Epithelial cell of esophagus (primary cell): ENCODE measurements at regions not wholly inside any gene's neighbourhood (a gene's known extent, or its start where the extent isn't known, plus 50 kb on each side); places are given as distances from the start of the nearest gene placed in this dataset.

ENCODE experiments used
- DNase-seq: peaks from one replicate; pipeline ENCODE4 v3.0.0; 2010; ENCODE audit warnings: low read depth
- H3K4me3 ChIP-seq: 2 replicates; pipeline ENCODE4 v1.5.1; 2011; ENCODE audit warnings: mild to moderate bottlenecking, low read length, control low read depth
- TF ChIP-seq, protein P1 (sequence below): IDR thresholded peaks from 2 replicates; pipeline ENCODE4 v1.5.1; 2011; ENCODE audit warnings: low read depth, mild to moderate bottlenecking, low read length, control low read depth, inconsistent platforms; ENCODE audit not compliant: insufficient read depth; ENCODE audit errors: missing control alignments

DNA sequence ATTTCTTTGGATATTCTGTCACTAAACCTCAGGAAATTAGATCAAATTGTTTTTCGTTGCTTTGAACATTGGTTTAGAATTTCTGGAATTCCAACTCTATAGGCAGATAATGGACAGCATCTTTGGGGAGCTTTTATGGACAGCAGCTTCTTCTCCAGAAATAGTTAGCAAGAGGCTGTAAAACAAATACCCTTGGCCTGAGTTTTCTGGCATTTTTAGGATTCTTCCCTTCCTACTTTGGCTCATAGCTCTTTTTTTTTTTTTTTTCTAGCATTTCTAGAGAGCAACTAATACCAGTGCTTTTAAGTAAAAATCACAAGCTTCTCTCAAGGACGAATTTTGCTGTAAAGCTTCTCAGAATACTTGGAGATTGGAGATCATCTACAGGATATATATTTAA lies 169.8 kb upstream of the SPRY2 start:
- DNase-seq = no peak
- TF ChIP-seq, protein P1, sequence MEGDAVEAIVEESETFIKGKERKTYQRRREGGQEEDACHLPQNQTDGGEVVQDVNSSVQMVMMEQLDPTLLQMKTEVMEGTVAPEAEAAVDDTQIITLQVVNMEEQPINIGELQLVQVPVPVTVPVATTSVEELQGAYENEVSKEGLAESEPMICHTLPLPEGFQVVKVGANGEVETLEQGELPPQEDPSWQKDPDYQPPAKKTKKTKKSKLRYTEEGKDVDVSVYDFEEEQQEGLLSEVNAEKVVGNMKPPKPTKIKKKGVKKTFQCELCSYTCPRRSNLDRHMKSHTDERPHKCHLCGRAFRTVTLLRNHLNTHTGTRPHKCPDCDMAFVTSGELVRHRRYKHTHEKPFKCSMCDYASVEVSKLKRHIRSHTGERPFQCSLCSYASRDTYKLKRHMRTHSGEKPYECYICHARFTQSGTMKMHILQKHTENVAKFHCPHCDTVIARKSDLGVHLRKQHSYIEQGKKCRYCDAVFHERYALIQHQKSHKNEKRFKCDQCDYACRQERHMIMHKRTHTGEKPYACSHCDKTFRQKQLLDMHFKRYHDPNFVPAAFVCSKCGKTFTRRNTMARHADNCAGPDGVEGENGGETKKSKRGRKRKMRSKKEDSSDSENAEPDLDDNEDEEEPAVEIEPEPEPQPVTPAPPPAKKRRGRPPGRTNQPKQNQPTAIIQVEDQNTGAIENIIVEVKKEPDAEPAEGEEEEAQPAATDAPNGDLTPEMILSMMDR = no peak

DNA sequence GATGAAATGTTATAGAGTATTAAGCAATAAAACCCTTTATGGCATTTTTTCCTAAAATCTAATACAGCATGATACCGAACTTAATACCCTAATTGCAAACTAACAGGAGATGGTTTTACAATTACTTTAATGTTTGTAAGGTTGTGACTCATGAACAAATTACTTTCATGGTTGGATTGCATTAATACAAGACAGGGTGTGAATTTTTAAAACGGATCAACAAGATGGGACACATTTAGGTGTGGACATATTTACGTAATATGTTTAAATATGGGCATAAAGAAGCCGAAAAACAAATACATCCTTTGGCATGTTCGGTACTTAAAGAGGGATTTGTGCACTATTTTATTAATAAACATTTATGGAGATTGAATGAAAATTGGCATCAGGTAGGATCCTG lies 168.3 kb upstream of the SPRY2 start:
- H3K4me3 ChIP-seq = no peak overlapping the region
- TF ChIP-seq, protein P1 = no peak
- peak; percentile 74 for DNase-seq

More for the DNA sequence above, 169.8 kb upstream of the SPRY2 start:
- no peak overlapping the region for H3K4me3 ChIP-seq

DNA sequence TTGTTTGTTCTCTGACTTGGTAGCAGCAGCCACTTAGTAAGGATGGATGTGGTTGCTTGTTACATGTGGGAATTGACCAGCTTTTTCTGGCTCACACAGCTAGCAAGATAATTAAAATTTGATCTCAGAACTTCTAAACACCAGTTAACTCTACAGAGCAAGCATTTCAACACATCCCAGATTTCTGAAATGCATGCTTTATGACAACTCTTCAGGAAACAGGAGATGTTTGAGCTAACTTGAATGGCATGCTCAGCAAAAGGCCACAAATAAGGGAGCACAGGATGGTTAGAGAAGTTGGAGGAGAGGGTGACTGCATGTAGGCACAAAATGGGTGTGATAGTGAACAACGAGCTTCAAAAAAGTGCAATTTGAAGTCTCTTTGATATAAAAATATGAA lies 167.1 kb upstream of the SPRY2 start:
- TF ChIP-seq, protein P1 = no peak
- DNase-seq = peak; percentile 24
- H3K4me3 ChIP-seq = no peak overlapping the region

DNA sequence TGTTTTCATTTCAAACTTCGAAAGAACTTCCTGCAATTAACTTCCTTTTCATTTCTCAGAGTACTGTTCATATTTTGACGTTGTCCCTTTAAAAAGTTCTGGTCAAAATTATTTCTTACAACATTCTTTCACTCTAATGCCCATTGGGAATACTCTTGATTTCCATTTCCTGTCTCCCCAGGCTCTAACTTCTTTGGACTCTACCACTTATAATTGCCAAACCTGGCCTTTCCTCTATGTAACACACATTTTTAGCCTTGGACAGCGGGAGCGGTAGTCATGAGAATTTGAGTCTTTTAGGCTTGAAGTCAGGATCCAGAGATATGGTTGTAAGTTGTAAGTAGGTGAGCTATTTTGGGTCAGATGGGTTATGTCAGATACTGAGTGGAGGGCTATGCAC lies 163.5 kb upstream of the SPRY2 start:
- TF ChIP-seq, protein P1 = no peak
- DNase-seq = no peak
- no peak overlapping the region for H3K4me3 ChIP-seq

DNA sequence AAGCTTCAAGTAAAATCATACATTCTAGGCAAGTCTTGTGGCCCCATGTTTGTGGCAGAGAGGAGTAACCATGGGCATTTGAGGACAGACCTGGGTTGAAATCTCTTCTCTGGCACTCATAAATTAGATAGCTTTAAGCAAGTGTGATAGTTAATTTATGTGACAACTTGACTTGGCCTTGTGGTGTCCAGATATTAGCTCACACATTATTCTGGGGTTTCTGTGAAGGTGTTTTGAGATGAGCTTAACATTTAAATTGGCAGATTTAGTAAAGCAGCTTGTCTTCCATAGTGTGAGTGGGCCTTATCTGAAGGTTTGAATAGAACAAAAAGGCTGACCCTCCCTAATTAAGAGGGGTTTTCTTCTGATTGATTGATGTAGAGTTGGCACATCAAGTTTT lies 161.4 kb upstream of the SPRY2 start:
- H3K4me3 ChIP-seq = no peak overlapping the region
- no peak for DNase-seq
- TF ChIP-seq, protein P1 = no peak

DNA sequence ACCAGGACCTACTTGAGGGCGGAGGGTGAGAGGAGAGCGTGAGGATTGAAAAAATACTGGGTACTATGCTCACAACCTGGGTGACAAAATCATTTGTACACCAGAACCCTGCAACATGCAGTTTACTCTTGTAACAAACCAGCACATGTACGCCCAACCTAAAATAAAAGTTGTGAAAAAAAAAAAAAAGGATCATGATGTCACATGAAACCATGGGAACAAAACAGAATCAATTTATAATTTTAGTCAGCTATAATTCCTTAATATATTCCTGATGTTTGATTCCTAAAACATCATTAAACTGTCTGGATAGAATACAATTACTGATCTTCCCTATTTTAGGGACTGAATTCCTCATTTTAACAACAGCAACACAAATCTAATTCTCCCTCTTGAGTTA lies 160.6 kb upstream of the SPRY2 start:
- TF ChIP-seq, protein P1 = no peak
- DNase-seq = no peak
- H3K4me3 ChIP-seq = no peak overlapping the region

DNA sequence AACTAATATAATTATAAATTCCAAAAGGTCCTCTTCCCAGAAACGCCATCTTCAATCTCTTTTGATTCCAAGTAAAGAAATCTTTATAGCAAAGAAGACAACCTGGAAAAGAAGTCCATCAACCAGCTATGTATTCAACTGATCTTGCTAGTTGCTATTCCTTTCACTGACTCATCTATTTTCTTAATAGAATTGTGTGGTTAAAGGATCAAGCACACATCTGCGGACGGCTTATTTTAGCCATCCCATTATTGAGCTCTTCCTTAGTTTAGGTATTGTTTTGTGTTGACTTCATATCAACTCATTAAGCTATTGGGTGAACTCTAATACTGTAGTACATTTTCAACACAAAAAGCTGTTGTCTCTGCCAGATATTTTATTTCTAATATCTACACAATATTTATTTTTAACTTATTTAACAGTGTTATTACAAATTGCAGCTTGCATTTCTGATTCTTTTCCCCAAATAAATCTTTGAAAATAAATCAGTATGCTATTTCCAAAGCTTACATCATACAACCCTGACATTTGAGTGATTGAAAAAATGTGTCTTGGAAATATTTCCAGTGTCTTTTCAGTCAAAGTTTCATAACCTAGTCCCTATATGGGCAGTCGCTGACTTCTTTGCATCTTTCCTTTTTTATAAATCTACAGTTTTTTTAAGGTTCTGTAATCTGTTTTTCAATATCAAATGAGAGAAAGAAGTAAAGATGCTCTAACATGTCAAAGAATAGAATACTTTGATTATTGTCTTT lies 158.8 kb upstream of the SPRY2 start:
- DNase-seq = no peak
- H3K4me3 ChIP-seq = no peak overlapping the region
- TF ChIP-seq, protein P1 = no peak
